GM18868 (cell line): ENCODE measurements at regions not wholly inside any gene's neighbourhood (a gene's known extent, or its start where the extent isn't known, plus 50 kb on each side); places are given as distances from the start of the nearest gene placed in this dataset.

ENCODE experiments used
- ATAC-seq: cut with Tn5 transposase; IDR thresholded peaks from one replicate; pipeline ENCODE4 v1.9.1; 2021; ENCODE audit warnings: mild to moderate bottlenecking, moderate library complexity; ENCODE audit not compliant: unreplicated experiment

GRCh38 chr13:34103854-34104253 is 285.9 kb downstream of the RFC3 start:
- ATAC-seq = no peak

GRCh38 chr13:34104853-34105252 is 286.9 kb downstream of the RFC3 start:
- ATAC-seq = no peak

DNA sequence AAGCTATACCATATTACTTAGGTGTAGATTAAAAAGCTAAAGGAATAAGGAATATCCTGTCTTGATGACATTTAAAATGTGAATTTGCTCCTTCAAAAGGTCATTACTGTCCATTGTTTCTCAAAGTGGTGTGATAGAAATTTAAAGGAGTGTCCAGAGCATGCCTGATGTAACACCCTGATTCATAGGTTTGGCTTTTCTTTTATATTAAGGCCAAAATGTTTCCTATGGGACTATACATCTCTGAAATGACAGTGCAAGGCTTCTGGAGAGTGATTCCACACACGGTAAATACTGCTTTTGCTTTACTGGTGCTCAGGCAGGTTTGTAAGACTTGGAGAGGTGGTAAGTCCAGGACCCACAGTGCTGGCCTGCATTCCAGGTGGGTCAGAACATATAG is 289.9 kb downstream of the RFC3 start:
- no peak for ATAC-seq

- no peak for ATAC-seq
These were observed 290.5 kb downstream of the RFC3 start for GRCh38 chr13:34108410-34108809.

DNA sequence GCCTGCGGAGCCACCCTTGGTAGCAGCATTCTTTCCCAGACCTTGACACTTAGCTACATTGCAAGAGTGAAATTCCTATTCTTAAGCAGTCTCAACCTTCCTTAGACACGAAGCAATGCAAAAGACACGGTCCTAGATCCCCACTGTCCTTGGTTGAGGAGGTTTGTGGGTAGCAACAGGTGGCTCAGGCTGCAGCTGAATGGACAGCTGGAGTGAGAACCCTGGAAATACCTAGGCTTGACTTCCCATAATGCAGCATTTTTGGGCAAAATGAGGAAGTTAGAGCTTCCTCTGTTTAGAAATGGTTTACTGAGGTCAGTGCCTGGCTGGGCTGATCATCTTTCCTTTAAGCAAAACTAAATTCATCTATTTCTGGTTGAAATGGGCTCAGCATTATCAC is 296.6 kb downstream of the RFC3 start:
- ATAC-seq = peak; percentile 49

GRCh38 chr13:34116651-34117050 is 298.7 kb downstream of the RFC3 start:
- no peak for ATAC-seq

DNA sequence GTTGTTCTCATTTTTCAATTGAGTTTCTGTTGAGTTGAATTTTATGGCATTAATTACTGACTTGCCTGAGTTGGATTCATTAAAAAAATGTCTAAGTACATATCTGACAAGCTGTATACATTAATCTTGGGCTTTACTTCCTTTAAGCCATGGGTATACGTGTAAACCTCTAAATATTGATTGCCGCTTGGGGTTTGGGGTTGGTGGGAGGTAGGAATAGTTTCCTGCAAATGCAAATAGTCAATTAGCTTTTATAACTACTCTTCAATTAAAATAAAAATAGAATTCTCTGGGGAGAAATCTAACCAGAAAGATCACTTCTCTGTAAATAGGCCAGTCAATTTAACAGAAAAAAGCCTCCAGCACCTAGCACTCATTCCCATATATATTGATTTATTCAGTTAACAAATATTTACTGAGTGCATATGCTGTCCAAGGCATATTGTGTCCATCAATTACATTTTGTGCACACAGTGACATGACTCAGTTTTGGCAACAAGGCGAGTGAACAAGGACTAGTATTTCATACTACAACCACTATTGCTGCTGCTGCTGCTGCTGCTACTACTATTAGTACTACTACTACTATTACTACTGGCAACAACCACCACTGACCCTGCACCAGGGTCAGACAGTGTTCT is 306.8 kb downstream of the RFC3 start:
- no peak for ATAC-seq

- ATAC-seq = no peak
These were observed 309.6 kb downstream of the RFC3 start for GRCh38 chr13:34127523-34127922.

- ATAC-seq = no peak
These were observed 310.7 kb downstream of the RFC3 start for GRCh38 chr13:34128661-34129060.

GRCh38 chr13:34129436-34129835 is 311.5 kb downstream of the RFC3 start:
- no peak for ATAC-seq

DNA sequence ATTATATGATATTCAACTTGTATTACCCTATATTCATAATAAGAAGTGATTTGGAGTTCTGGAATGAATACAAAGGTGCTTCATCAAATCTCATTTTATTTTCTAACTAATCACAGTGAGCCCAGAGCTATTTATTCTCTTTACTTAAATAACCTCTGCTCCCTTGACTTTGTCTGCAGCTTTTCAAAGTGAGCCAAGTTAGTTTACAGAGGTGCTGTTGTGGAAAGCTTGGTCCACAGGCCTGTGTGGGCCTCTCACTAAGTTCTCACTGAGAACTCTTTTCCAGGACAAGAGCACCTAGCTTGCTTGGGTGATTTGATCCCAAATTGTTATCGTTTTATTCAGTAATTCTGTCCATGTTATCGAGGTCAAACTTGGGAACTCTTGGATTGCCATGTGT is 319.3 kb downstream of the RFC3 start:
- no peak for ATAC-seq

GRCh38 chr13:34139660-34140227 is 321.8 kb downstream of the RFC3 start:
- no peak for ATAC-seq

- ATAC-seq = no peak
These were observed 325.7 kb downstream of the RFC3 start for GRCh38 chr13:34143637-34144036.

GRCh38 chr13:34144142-34144541 is 326.2 kb downstream of the RFC3 start:
- no peak for ATAC-seq

DNA sequence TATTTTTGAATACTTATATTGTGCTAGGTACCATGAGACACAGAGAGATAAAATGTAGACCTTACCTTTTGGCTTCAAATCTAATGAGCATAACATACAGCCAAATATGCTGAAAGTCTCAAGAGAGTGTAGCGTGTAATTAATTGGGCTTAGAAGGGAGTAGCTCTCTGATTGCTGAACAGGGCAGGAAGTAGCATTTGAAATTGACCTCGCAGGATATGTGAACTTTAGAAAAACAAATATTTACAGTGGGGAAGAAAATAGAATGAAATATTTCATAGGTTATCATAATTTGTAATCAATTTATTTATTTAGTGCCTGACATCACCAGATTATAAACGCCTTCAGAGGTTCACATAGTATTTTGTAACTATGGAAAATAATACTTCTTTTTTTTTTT is 327.1 kb downstream of the RFC3 start:
- no peak for ATAC-seq

GRCh38 chr13:34148359-34148758 is 330.4 kb downstream of the RFC3 start:
- ATAC-seq = no peak

GRCh38 chr13:34151885-34152284 is 333.9 kb downstream of the RFC3 start:
- ATAC-seq = no peak

DNA sequence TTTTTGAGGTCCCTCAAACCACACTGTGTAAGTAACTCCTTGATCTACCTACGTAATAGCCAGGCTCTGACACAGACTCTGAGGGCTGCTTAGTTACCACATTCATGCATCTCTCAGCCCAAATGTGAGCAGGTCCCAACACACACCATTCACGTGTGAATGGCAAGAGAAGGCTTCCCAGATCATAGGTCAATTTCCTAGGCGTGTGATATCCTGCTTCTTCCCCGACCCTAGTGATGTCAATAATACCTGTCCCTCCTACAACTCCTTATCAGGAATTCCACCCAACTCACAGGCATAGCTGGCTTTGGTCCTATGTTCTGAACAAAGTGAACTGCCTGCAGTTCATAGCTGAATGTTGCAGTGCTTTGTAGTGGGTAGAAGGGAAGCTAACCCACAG is 334.5 kb downstream of the RFC3 start:
- ATAC-seq = no peak

DNA sequence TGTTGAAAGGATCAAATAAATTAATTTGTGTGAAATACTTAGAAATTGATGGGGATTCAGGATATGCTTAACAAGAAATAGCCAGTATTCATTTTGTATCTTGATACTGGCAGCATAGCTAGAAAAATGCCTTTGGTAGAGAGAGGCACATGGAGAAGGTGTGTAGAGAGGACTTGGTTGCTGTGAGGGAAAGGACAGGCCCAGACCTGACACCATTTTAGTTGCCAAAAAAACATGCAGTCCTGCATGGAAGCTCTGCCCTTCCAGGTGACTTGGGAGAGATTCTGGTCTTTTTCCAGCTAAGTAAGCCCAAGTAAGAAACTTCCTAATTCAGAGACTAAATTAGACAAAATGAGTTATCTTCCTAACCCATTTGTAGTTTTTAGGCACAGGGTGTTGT is 335.0 kb downstream of the RFC3 start:
- ATAC-seq = no peak

GRCh38 chr13:34153428-34154180 is 335.7 kb downstream of the RFC3 start:
- ATAC-seq = no peak

DNA sequence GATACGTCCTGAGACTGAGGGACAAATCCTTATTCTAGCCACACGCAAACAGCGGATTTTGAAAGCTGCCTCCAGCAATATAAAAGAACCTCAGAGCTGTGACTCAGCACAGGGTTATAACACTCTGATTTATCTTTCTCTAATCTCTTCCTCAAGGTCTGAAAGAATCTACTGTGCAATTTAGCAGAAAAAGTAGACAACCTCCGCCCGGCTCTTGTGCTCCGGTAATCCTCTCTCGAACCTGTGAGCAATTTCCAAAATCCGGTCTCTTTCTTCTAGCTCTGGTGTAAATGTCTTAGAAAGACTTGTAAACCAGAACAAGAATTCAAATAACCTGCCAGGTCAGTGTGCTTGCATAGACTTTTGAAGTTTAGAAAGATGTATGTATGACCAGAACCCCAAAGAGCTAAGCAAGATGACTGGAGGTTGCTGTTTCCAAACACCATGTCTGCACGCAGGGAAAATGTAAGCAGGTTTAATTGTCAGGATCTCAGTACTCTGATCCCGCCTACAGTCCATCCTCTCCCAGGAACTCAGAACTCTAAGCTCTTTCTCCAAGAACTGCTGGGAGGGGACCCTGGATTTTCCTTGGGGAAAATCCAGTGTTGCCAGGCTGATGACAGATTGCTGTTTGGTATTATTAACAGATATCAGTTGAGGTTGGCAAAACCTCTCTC is 338.1 kb downstream of the RFC3 start:
- no peak for ATAC-seq

- ATAC-seq = peak; percentile 99
These were observed 339.0 kb downstream of the RFC3 start for GRCh38 chr13:34156841-34157365.
